A549 (cell line): ENCODE measurements at regions not wholly inside any gene's neighbourhood (a gene's known extent, or its start where the extent isn't known, plus 50 kb on each side); places are given as distances from the start of the nearest gene placed in this dataset.

Experiments used
- EHMT2 ChIP-seq: fragments of 200-600 bp; sonication (generic); IDR thresholded peaks from 2 replicates; pipeline ENCODE4 v1.6.1; 2016; ENCODE audit warnings: antibody characterized with exemption, low read depth, mild to moderate bottlenecking, moderate library complexity
- SMC3 ChIP-seq: fragments of >200 bp; sonication (Bioruptor Twin); formaldehyde crosslinking; IDR thresholded peaks from 3 replicates; pipeline ENCODE4 v1.6.1; 2018; ENCODE audit warnings: inconsistent platforms
- TF ChIP-seq, protein P1 (sequence below): fragments of >200 bp; sonication (Bioruptor Twin); formaldehyde crosslinking; IDR thresholded peaks from 3 replicates; pipeline ENCODE4 v1.5.1; 2016

DNA sequence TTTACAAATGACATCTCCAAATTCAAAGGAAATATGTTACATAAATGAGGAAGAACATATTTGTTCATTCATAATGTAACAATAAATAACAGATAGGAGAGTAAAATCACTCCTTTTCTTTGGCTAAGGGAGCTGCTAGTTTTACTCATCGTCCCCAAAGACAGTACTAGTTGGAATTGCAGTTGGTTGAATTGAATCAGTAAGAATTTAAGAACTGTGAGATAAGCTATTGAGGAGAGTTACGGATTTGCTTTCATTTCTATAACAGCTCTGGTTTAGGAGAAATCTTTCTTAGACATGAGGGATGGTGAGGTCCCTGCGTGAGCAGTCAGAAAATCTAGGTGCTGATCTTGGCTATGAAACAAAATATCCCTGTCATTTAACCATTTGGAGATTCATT, 402.8 kb downstream of the AEBP2 start:
- TF ChIP-seq, protein P1, sequence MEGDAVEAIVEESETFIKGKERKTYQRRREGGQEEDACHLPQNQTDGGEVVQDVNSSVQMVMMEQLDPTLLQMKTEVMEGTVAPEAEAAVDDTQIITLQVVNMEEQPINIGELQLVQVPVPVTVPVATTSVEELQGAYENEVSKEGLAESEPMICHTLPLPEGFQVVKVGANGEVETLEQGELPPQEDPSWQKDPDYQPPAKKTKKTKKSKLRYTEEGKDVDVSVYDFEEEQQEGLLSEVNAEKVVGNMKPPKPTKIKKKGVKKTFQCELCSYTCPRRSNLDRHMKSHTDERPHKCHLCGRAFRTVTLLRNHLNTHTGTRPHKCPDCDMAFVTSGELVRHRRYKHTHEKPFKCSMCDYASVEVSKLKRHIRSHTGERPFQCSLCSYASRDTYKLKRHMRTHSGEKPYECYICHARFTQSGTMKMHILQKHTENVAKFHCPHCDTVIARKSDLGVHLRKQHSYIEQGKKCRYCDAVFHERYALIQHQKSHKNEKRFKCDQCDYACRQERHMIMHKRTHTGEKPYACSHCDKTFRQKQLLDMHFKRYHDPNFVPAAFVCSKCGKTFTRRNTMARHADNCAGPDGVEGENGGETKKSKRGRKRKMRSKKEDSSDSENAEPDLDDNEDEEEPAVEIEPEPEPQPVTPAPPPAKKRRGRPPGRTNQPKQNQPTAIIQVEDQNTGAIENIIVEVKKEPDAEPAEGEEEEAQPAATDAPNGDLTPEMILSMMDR: no peak
- no peak for TF ChIP-seq EHMT2
- no peak for TF ChIP-seq SMC3
